ENCODE measurements at regions not wholly inside any gene's neighbourhood (a gene's known extent, or its start where the extent isn't known, plus 50 kb on each side); places are given as distances from the start of the nearest gene placed in this dataset.

- ChIA-PET CTCF (interaction anchor here (0.7 to 3.9 kb wide), 9 partner anchors 9 to 474 kb away, joined by 3 to 52 read pairs (median 4); no protein-coding TSS in a partner anchor), POLR2A (no interaction called here)
- TF ChIP-seq CTCF (IDR thresholded peaks at IDR 0.05; ENCODE audit: control extremely low read depth, extremely low read depth, low read depth, missing control alignments), result no peak
- DNase-seq (ENCODE audit: extremely low spot score), result no peak
These were observed 79.3 kb downstream of the NABP1 start for GRCh38 chr2:191757208-191757607.

- ChIA-PET CTCF (interaction anchor here (0.7 to 3.9 kb wide), 24 partner anchors 11 to 593 kb away, joined by 3 to 52 read pairs (median 3); no protein-coding TSS in a partner anchor), POLR2A (no interaction called here)
- DNase-seq (ENCODE audit: extremely low spot score), result peak; percentile 83
- TF ChIP-seq CTCF (IDR thresholded peaks at IDR 0.05; ENCODE audit: control extremely low read depth, extremely low read depth, low read depth, missing control alignments), result peak; percentile 57
These were observed 80.9 kb downstream of the NABP1 start for GRCh38 chr2:191758518-191759507.

GRCh38 chr2:191759680-191760079 lies 81.7 kb downstream of the NABP1 start:
- no peak for DNase-seq (ENCODE audit: extremely low spot score)
- TF ChIP-seq CTCF (IDR thresholded peaks at IDR 0.05; ENCODE audit: control extremely low read depth, extremely low read depth, low read depth, missing control alignments), result no peak
- ChIA-PET POLR2A (no interaction called here), CTCF (interaction anchor here (0.7 to 3.9 kb wide), 13 partner anchors 10 to 594 kb away, joined by 3 to 52 read pairs (median 4); no protein-coding TSS in a partner anchor)

GRCh38 chr2:191760655-191761262 lies 82.8 kb downstream of the NABP1 start:
- CTCF ChIA-PET, result interaction anchor here (0.9 to 1.5 kb wide), 3 partner anchors 12 to 402 kb away, joined by 3 read pairs; no protein-coding TSS in a partner anchor

GRCh38 chr2:191773136-191773535 lies 73.8 kb downstream of the CAVIN2 start:
- no peak for TF ChIP-seq CTCF (IDR thresholded peaks at IDR 0.05; ENCODE audit: control extremely low read depth, extremely low read depth, low read depth, missing control alignments)
- POLR2A ChIA-PET, result no interaction called here
- CTCF ChIA-PET, result interaction anchor here (1.3 kb wide), 1 partner anchor 12 kb away, joined by 3 read pairs; no protein-coding TSS in a partner anchor
- DNase-seq (ENCODE audit: extremely low spot score), result no peak

More at GRCh38 chr2:191760655-191761262, 82.8 kb downstream of the NABP1 start:
- DNase-seq (ENCODE audit: extremely low spot score), result no peak
- no peak for TF ChIP-seq CTCF (IDR thresholded peaks at IDR 0.05; ENCODE audit: control extremely low read depth, extremely low read depth, low read depth, missing control alignments)
- POLR2A ChIA-PET, result no interaction called here

GRCh38 chr2:191777351-191777750 lies 69.5 kb downstream of the CAVIN2 start:
- TF ChIP-seq CTCF (IDR thresholded peaks at IDR 0.05; ENCODE audit: control extremely low read depth, extremely low read depth, low read depth, missing control alignments), result no peak
- ChIA-PET POLR2A (no interaction called here), CTCF (interaction anchor here (1.2 kb wide), 2 partner anchors 19 to 25 kb away, joined by 3 to 4 read pairs; no protein-coding TSS in a partner anchor)
- DNase-seq (ENCODE audit: extremely low spot score), result no peak

Data from GM10248 (cell line).